HG03558 (cell line): ENCODE measurements at regions not wholly inside any gene's neighbourhood (a gene's known extent, or its start where the extent isn't known, plus 50 kb on each side); places are given as distances from the start of the nearest gene placed in this dataset.
"Not testable (repeated sequence)": the region's sequence is repeated elsewhere in the genome, so short reads cannot be mapped to it uniquely, and the experiment has no call there.

Experiments used
- ATAC-seq: cut with Tn5 transposase; IDR thresholded peaks from one replicate; pipeline ENCODE4 v1.9.1; 2021; ENCODE audit warnings: moderate number of reproducible peaks; ENCODE audit not compliant: unreplicated experiment; ENCODE audit errors: extremely low read depth

DNA sequence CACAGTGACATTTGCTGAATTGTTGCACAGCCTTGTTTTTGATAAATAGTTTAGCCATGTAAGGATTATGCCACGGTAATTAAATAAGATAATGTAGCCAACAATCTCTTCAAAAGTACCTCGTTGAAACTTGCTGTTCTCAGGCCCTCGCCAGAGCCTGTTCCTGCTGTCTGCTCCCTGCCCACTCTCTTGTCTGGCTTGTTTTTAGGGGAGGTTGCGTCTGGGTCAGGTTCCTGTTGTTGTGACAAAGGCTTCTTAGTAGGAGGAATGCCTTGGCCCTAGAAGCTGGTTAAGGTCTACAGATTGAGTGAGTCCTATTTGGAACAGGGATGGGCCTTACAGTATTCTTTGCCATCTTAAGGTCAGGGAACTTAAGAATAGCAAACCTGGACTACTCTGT, 294.0 kb upstream of the NOTCH2NLA start:
- ATAC-seq, result not testable (repeated sequence)

DNA sequence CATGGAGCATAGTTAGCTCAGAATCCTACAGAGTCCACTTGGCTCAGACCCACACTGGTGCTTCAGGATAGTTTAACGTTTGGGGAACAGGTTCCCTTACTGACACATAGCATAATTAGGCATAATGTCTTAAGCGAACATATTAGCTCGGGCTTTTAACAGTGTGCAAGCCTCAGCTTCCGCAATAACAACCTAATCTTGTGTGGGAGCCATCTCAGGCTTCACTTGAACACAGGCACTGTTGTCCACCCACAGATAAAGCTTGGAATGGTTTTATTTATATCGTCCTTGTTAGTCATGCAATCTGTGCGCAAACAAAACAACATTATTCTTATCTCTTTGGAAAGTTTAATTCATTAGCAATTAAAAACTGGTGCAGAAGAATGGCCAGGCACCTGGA, 293.5 kb upstream of the NOTCH2NLA start:
- not testable (repeated sequence) for ATAC-seq

DNA sequence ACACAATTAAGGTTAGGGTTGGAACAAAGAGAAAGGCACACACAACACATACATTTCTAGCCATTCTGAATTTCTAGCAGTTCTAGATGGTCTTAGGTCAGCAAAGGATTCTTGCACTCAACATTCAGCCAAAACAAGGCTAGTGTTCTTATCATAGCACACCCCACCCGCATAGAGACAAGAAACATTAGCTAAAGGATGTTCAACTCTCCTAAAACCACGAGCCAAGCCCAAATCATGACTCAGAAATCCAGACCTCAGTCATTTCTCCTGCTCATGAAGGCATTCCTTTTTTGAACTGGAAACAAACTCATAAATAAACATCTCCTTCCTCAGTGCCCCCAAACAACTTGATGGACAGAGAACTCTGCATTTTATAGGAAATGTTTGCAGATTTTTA, 293.0 kb upstream of the NOTCH2NLA start:
- ATAC-seq, result not testable (repeated sequence)

DNA sequence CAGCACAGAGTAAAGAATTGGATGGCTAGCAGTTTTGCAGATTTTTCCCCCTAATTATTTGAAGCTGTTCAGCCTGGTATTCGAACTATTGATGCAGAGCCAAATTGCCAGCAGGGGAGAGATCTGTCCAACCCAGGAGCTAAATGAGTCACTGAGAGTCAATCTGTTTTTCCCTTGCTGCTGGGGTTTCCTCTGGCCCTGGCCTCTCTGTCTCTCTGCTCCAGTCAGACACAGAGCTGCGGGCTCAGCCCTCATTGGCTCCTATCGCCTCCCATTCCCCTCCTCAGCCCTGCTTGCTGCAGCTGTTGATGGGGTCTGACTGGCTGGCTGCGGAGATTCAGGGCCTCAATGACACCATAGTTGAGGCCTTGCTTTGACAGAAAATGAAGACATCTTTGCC, 284.9 kb upstream of the NOTCH2NLA start:
- ATAC-seq, result not testable (repeated sequence)

DNA sequence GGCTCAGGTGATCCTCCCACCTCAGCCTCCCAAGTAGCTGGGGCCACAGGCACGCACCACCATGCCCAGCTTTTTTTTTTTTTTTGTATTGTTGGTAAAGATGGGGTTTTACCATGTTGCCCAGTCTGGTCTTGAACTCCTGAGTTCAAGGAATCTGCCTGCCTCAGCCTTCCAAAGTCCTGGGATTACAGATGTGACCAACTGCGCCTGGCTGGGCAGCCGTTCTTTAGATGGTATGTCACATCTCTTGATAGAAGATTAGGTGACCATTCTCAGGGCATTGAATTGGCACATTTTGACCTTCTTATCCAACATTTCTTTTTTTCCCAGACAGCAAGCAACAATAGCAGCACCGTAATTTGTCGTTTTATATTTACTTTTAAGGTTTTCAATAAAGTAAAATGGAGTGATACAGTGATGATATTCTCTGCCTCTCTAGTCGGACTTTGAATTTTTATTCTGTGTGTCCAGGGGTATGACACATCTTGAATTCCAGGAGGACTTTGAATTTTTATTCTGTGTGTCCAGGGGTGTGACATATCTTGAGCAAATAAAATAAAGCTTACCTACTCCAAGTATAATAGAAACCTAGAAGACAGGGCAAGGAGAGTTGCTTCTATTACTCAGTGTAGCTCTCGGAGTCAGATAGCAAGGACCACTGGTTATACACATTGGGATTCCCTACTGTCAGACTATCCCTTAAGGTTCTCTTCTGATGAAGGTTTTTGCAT, 282.4 kb upstream of the NOTCH2NLA start:
- ATAC-seq, result not testable (repeated sequence)

DNA sequence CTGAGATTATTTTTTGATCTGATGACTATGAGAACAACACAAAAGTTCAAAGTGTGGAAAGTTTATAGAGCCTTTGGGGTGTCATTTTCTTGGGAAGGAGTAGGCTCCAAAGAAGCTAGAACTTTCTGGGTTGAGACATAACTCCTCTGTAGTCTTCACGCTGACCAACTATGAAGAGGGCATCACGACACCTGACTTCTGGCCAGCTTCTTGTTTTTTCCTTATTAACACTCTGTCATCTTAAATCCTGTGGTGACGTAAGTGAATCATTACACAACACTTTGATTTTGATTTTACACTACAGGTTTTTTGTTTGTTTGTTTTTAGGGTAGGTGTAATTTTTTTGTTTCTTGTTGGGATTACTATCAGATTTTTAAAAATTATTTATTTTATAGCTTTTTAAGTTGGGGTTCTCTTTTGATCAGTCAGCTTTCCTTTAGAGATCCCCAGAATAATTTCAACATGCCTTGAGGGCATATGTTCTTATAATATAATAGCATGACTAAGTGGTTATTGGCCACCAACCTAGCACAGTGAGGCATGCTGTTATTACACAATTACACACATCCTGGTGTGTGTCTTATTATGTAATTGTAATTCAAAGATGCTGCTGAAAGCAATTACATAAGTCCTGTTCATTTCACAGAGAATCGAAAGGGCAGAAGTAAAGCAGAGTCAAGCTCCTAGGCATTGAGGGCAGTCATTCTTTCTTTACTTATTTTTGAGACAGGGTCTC, 281.6 kb upstream of the NOTCH2NLA start:
- not testable (repeated sequence) for ATAC-seq

DNA sequence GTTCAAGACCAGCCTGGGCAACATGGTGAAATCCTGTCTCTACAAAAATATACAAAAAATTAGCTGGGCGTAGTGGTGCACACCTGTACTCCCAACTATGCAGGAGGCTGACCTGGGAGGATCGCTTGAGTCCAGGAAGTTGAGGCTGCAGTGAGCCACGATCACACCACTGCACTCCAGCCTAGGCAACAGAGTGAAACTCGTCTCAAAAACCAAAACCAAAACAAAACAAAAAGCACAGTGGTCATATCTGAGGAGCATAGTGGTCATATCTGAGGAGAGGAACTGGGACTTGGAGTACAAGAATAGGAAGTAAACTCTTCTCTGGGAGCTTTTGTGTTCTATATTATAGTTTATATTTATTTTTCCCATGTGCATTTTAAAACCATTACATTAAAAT, 275.3 kb upstream of the NOTCH2NLA start:
- ATAC-seq, result not testable (repeated sequence)

DNA sequence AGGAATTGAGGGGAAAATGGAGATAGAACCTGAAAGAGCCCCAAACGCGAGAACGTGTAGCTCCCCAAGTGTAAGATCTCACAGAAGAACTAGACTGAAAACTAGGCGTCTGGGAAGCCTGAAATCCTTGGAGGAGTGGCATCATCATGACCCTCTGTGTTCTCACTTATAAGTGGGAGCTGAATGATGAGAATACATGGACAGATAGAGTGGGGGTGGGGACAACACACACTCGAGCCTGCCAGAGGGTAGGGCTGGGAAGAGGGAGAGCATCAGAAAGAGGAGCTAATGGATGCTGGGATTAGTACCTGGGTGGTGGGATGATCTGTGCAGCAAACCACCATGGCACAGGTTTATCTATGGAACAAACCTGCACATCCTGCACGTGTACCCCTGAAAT, 258.7 kb upstream of the NOTCH2NLA start:
- ATAC-seq, result not testable (repeated sequence)

DNA sequence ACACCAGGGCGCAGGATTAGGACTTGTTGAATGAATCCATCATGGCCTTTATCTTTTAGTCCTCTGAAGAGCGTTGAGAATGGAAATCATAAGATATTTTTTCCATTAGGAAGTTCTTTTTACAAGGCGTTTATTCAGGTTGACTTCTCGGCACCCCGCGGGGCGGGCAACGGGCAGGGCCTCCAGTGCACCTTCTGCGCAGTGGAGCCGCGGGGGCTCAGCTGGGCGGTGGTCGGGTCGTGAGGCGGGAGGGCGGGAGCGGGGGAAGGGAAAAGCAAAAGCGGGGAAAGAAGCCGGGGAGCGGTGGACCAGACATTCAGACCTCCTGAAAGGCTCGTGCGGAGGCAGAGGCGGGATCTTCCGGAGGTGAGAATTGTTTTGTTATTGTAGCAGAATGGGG, 258.3 kb upstream of the NOTCH2NLA start:
- ATAC-seq, result not testable (repeated sequence)

DNA sequence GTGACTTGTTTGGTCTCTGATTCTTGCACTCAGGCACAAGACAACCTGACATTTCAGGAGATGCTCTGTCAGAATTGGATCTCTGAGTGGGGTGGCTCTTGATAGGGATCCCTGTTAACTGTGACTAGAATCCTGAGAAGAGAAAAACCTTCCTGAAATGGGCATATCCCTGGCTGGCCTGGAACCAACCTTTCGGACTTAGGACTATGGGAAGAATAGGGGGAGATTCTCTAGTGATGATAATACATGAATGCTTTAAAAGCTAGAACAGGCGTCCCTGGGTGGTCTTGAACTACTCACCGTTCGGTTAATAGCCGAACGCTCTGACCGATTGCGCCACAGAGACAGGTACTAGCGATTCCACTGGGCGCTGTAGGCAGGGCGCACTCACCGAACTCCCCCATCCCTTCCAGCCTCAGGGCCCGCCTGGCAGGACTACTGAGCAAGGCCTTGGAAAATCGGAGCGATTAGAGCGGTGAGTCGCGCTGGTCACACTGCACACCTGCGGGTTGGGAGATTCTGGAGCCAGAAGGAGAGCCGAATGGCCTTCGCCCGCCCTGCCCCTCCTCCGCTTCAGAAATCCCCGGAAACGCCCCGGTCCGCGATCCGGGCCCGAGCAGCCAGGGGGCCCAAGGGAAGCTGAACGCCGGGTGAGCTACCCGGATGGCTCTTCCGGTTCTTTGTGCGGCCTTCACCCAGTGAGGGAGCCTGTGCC, 257.6 kb upstream of the NOTCH2NLA start:
- not testable (repeated sequence) for ATAC-seq

DNA sequence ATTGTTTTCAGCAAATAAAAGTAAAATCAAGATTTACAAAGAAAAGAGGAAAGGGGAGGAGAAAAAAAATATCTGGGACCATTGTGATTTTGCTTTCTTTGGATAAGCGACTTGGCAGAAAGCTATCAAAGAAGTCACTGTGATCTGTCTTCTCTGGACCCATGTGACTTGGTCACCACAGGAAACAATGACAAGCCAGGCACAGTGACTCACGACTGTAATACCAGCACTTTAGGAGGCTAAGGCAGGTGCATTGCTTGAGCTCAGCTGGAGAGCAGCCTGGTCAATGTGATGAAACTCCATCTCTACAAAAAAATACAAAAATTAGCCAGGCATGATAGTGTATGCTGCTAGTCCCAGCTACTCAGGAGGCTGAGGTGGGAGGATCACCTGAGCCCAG, 255.4 kb upstream of the NOTCH2NLA start:
- not testable (repeated sequence) for ATAC-seq

DNA sequence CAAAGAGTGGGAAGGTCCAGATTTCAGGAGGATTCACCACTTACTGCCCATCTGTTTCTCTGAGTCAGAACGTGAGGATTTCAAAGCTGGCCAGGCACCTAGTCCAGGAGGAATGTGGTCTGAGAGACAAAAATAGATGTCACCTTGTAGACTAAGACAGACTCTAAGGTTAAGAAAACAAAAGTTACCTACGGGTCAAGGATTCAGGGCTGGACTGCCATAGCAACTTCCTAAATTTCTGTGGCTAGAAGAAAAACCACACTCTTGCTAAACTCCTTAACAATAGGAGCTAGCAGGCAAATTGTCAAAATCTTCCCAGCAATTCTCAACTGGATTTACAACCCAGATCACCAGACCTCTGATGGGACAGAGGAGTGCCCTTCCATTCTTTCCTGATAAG, 250.4 kb upstream of the NOTCH2NLA start:
- not testable (repeated sequence) for ATAC-seq

DNA sequence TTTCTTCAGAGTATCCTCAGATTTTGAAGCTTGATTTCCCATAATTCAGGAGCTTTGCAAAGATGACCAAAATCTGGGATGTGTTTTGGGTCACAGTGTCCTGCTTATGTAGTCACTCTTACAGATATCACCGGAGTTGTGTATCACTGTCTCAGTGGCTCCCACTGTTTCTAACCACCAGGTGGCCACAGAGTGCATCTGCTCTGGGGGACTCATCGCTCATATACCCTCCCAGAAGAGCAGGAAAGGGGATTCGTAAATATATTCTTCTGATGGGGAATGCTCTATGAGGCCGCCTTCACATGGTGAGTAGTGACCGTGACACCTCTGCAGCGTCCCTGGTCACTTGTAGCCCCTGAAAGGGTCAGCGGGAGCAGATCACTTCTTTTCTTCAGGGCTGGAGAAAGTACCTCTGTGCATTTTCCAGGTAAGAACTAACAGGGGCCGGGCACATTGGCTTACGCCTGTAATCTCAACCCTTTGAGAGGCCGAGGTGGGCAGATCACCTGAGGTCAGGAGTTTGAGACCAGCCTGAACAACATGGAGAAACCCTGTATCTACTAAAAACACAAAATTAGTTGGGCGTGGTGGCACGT, 249.4 kb upstream of the NOTCH2NLA start:
- not testable (repeated sequence) for ATAC-seq

DNA sequence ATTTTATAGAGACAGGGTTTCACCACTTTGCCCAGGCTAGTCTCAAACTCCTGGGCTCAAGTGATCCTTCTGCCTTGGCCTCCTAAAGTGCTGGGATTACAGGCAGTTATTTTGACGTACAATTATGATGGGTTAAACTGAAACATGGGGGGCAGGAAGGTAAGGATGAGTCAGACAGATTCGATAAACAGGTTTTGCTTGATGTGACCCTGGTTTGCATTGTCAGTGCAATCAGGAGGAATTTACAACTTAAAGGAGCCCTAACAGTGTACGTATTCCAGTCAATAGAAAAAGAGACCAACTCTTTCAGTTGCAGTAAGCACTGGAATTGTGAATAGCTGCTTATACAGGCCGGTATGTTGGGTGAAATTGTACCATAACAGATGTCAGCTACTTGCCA, 246.3 kb upstream of the NOTCH2NLA start:
- not testable (repeated sequence) for ATAC-seq

DNA sequence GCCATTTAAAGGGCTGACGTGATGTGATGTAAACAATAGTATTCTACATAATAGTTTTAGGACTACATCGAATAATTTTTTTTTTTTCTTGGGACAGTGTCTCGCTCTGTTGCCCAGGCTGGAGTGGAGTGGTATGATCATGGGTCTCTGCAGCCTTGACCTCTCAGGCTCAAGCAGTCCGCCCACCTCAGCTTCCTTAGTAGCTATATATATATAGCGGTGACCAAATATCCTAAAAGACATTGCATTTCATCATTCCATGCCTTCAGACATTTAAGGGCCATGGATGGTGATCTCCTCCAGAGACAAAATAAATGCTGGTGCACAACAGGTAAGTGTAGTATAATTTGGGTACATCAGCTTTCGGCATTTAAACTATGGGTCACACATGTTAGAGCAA, 245.4 kb upstream of the NOTCH2NLA start:
- not testable (repeated sequence) for ATAC-seq

DNA sequence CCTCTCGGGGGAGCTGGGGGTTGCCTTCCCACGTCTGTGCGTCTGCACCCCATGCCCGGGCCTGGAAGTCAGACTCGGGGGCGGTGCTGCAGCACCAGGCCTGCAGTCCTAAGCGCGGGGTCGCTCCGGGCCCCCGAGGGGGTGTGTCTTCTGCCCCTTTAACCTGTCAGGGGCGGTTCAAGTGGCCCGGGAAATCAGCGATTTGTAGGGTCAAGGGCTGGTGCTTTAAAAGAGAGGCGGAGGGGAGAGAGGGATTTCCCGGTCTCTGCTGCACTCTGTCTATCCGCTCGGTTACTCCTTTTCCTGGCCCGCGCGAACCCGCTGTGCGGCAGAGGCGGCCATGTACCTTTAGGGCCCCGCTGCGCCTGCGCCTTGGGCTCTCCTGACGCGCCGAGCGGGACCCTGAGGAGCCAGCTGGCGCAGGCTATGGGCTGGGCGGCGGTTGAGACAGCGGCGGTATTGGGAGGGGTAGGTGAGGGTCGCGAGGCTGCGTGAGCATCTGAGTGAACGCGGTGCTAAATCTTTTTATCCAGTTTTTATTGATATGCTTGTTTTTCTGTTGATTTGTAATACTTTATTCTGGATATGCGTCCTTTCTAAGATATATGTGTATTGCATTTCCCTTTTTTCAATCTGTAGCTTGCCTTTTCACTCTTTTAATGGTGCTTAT, 243.5 kb upstream of the NOTCH2NLA start:
- not testable (repeated sequence) for ATAC-seq

DNA sequence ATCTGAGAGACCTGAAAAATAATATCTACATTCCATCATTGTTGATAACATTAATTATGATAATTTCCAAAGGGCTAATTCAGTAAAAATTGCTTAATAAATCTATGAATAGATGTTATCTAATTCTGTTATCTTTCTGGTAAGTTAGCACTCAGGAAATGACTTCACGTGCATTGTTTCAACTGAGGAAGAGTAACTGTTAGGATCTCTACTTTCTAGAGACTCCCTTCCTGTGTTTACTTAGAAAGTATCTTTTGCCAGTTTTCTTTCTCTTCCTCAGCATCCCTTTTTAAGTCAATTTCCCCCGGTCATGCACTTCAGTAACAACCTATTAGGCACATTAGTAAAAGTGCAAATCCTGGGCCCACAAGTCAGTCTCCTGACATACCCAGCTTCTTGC, 231.1 kb upstream of the NOTCH2NLA start:
- ATAC-seq, result not testable (repeated sequence)

DNA sequence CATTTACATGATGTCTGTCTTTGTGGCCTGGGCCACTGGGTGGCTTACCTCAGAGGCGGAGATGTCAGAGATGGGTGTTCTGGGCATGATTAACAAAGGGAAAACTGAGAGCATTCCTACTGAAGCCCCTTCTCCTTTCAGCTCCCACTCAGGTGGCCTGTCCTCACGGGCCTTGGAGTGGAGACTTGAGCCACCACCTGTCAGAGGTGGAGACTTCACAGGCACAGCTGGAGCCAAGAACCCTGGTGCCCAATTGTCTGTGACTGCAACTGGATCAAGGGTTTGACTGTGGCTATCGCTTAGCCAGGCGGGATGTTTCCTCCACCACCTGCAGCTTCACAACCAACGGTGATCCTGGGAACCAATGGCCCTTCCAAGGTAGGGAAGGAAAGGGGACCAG, 230.5 kb upstream of the NOTCH2NLA start:
- not testable (repeated sequence) for ATAC-seq

DNA sequence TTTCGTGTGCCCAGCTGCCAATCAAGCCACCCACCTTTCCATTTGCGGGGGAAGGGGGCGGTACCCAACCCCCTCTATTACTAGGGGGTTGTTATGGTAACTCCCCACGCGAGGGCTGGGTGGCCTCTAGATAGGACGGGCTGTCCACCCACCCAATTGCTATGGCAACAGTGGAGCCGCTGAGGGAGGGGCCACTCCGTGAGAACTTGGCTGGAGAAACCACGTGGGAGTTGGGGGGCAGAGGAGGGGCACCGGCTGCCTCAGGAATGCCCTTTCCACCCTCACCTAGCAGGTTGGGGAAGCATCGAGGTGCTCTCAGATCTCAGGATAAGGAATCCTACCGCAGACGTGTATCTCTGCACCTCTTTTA, 220.0 kb upstream of the NOTCH2NLA start:
- ATAC-seq, result not testable (repeated sequence)
